ENCODE measurements at regions not wholly inside any gene's neighbourhood (a gene's known extent, or its start where the extent isn't known, plus 50 kb on each side); places are given as distances from the start of the nearest gene placed in this dataset.

DNA sequence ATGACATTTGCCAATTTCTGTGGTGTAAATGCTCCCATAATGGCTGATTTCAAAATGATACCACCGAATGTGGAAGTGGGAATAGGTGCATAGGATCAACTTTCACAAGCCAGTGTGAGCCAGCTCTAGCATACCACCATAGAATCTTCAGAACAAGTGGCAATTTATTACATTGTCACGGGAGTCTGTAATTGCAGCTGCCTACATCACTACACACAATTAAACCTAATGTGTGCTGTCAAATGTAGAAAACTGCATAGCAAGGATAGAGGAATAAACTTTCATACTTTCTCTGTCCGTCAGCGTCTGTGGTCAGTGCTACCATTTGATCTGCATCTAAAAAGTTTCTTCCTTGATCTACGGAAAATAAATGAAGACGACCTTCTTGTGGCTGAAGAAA lies 417.8 kb upstream of the TOM1L1 start:
- no peaks in the 10 kb centered on the region for H3K27me3 ChIP-seq
- H3K27ac ChIP-seq, result no peak overlapping the region
- WGBS, 2 donors, result 71 to 80% methylated on average over 6 of the region's 6 CpGs
- no peak for DNase-seq (ENCODE audit: low spot score in 2 of 2)
- no peaks in the 10 kb centered on the region for H3K9me3 ChIP-seq
- no peaks in the 10 kb centered on the region for H3K4me1 ChIP-seq
- no peaks in the 10 kb centered on the region for H3K36me3 ChIP-seq
- no peak overlapping the region for H3K4me3 ChIP-seq
- TF ChIP-seq EP300 (IDR thresholded peaks at IDR 0.05) (no peak), POLR2A (IDR thresholded peaks at IDR 0.05) (no peak)
- TF ChIP-seq, protein P1, sequence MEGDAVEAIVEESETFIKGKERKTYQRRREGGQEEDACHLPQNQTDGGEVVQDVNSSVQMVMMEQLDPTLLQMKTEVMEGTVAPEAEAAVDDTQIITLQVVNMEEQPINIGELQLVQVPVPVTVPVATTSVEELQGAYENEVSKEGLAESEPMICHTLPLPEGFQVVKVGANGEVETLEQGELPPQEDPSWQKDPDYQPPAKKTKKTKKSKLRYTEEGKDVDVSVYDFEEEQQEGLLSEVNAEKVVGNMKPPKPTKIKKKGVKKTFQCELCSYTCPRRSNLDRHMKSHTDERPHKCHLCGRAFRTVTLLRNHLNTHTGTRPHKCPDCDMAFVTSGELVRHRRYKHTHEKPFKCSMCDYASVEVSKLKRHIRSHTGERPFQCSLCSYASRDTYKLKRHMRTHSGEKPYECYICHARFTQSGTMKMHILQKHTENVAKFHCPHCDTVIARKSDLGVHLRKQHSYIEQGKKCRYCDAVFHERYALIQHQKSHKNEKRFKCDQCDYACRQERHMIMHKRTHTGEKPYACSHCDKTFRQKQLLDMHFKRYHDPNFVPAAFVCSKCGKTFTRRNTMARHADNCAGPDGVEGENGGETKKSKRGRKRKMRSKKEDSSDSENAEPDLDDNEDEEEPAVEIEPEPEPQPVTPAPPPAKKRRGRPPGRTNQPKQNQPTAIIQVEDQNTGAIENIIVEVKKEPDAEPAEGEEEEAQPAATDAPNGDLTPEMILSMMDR (IDR thresholded peaks at IDR 0.05), result no peak

DNA sequence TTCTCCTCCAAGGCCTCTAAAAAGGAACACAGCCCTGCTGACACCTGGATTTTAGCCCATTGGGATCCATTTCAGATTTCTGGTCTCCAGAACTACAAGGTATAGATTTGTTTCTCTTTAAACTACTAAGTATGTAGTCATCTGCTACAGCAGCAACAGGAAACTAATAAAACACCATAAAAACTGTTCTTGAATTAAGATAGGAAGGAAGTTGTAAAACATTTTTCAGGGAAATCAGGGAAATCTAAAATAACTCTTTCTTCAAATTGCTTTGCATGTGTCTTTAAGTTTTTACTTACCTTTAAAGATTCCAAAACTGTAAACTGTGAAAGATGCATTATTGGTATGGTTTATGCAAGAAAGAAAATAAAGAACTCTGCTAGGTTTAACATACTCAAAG lies 407.0 kb upstream of the TOM1L1 start:
- no peaks in the 10 kb centered on the region for H3K9me3 ChIP-seq
- TF ChIP-seq, protein P1 (IDR thresholded peaks at IDR 0.05), result no peak
- TF ChIP-seq POLR2A (IDR thresholded peaks at IDR 0.05) (no peak), EP300 (IDR thresholded peaks at IDR 0.05) (no peak)
- no peak for DNase-seq (ENCODE audit: low spot score in 2 of 2)
- no peaks in the 10 kb centered on the region for H3K36me3 ChIP-seq
- H3K27ac ChIP-seq, result no peak overlapping the region
- no peaks in the 10 kb centered on the region for H3K4me1 ChIP-seq
- H3K27me3 ChIP-seq, result no peaks in the 10 kb centered on the region
- H3K4me3 ChIP-seq, result no peak overlapping the region

DNA sequence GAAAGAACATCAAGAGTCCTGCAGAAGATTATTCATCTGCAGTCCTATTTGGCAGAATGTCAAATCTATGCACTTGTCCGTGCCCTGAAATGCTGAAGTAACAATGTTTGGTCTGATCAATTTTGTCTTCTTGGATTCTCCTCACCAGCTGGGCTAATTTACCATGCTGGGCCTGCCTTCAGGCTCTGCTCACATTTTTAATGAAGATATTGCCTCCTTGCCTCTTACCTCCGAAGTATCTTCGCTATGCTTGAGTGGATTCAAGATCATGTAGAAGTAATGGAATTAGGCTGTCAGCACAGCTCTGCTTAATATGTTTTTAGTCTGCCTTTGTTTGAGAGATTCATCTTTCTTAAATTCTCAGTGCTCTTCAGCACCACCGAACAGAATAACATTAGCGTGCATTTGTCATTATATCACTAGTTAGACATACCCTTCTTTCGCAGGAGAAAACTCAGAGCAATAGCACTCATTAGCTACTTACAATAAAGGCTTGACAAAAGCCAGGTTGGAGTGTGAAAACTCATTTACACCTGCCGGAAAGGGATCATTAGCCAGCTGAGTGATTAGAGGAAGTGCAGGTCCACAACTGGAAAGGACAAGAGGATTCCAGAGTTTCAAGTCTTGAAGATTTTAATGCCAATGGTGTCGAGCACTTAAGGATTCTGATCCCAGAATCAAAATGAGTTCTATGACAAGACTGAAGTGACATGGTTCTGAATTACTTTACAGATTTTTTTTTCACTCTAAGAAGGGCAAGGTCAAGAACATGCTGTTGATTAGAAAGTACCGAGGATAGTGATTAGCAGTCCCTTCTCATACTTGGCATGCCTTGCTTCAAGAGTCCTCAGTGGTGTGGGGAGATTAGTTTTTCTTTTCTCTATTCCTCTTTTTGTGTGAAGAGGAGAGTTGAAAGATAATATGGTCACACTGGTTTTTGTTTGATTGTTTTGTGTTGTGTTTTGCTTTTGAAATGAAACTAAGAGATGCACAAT lies 405.6 kb upstream of the TOM1L1 start:
- no peak for TF ChIP-seq POLR2A (IDR thresholded peaks at IDR 0.05)
- no peaks in the 10 kb centered on the region for H3K4me1 ChIP-seq
- H3K36me3 ChIP-seq, result no peaks in the 10 kb centered on the region
- WGBS, 2 donors, result 74 to 76% methylated on average over 9 of the region's 9 CpGs
- no peak for DNase-seq (ENCODE audit: low spot score in 2 of 2)
- no peak overlapping the region for H3K4me3 ChIP-seq
- H3K27me3 ChIP-seq, result no peaks in the 10 kb centered on the region
- no peaks in the 10 kb centered on the region for H3K9me3 ChIP-seq
- no peak overlapping the region for H3K27ac ChIP-seq

DNA sequence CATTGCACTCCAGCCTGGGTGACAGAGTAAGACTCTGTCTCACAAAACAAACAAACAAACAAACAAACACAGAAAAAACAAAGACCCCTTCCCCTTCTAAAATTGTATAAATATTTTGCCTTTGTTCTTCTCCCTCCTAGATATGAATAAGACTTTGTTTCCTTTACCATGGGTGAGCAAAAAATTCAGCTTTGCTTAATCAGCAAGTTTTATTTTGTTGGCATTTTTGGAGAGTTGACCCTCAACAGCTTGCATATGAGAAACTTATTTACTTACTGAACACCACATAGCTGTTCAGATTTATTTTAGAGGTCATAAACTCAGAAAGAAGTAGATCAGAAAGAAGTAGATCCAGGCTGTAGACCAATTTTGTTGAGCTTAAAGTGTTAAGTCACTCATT lies 395.2 kb upstream of the TOM1L1 start:
- Histone ChIP-seq H3K4me1 (no peaks in the 10 kb centered on the region), H3K36me3 (no peaks in the 10 kb centered on the region), H3K27ac (no peak overlapping the region), H3K27me3 (no peaks in the 10 kb centered on the region), H3K9me3 (no peaks in the 10 kb centered on the region), H3K4me3 (no peak overlapping the region)
- TF ChIP-seq, protein P1 (IDR thresholded peaks at IDR 0.05), result no peak
- no peak for TF ChIP-seq POLR2A (IDR thresholded peaks at IDR 0.05)
- TF ChIP-seq EP300 (IDR thresholded peaks at IDR 0.05), result no peak
- DNase-seq (ENCODE audit: low spot score in 2 of 2), result no peak

DNA sequence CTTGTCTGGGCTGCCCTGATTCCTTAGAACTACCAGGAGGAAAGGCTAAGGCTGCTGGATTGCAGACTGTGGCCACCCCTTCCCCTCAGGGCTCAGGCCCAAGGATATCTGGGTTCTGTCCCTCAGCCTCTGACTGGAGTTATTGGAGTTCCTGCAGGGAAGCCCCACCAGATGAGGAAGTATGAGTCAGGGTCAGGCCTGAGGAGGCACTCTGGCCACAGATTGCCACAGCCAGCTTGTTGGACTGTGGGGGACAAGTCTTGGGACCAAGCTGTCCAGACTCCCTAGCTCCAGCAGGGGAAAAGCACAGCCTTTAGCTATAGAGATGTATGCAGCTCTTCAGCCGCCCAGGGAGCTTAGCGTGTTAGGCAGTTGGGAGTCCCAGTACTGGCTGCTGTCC lies 381.9 kb upstream of the TOM1L1 start:
- TF ChIP-seq EP300 (IDR thresholded peaks at IDR 0.05), result no peak
- TF ChIP-seq, protein P1 (IDR thresholded peaks at IDR 0.05), result no peak
- TF ChIP-seq POLR2A (IDR thresholded peaks at IDR 0.05), result no peak
- 72 to 83% methylated on average over 2 of the region's 2 CpGs for WGBS, 2 donors
- Histone ChIP-seq H3K4me3 (no peak overlapping the region), H3K36me3 (no peaks in the 10 kb centered on the region), H3K9me3 (no peaks in the 10 kb centered on the region), H3K27me3 (no peaks in the 10 kb centered on the region), H3K27ac (no peak overlapping the region), H3K4me1 (no peaks in the 10 kb centered on the region)
- no peak for DNase-seq (ENCODE audit: low spot score in 2 of 2)
